ENCODE measurements at regions not wholly inside any gene's neighbourhood (a gene's known extent, or its start where the extent isn't known, plus 50 kb on each side); places are given as distances from the start of the nearest gene placed in this dataset.

- Histone ChIP-seq H3K27me3 (ENCODE audit: control insufficient read depth in 1 of 2, insufficient read depth in 2 of 2, low read length in 2 of 2) (no peaks in the 10 kb centered on the region), H3K9me3 (ENCODE audit: control insufficient read depth in 1 of 2, insufficient read depth in 1 of 2, low read length in 2 of 2) (no peaks in the 10 kb centered on the region), H3K4me1 (ENCODE audit: insufficient read depth, low read length) (no peaks in the 10 kb centered on the region), H3K4me3 (ENCODE audit: low read length) (no peak overlapping the region), H3K27ac (ENCODE audit: low read depth in 1 of 2, low read length in 2 of 2) (no peak overlapping the region), H3K36me3 (ENCODE audit: insufficient read depth, low read length) (no peaks in the 10 kb centered on the region)
- POLR2A ChIA-PET: no interaction called here
- Mint-ChIP-seq H3K27me3 (no peaks in the 10 kb centered on the region), H3K27ac (no peak overlapping the region), H3K9me3 (no peaks in the 10 kb centered on the region), H3K4me1 (ENCODE audit: low read depth) (no peaks in the 10 kb centered on the region), H3K36me3 (ENCODE audit: low read depth) (no peaks in the 10 kb centered on the region), H3K4me3 (no peak overlapping the region)
- no peak for TF ChIP-seq CTCF (IDR thresholded peaks at IDR 0.05)
- intact Hi-C loops (cut with DNase I, micrococcal nuclease): no loop called here
- CTCF ChIA-PET: no interaction called here
- DNase-seq (no peak), ATAC-seq (ENCODE audit: poor library complexity) (no peak)
Measured at GRCh38 chrX:69074726-69075125, 90.5 kb downstream of the PJA1 start.

GRCh38 chrX:69073721-69074120, 91.5 kb downstream of the PJA1 start:
- CTCF ChIA-PET: no interaction called here
- DNase-seq: no peak
- no peaks in the 10 kb centered on the region for H3K9me3 ChIP-seq (ENCODE audit: control insufficient read depth in 1 of 2, insufficient read depth in 1 of 2, low read length in 2 of 2)
- H3K36me3 ChIP-seq (ENCODE audit: insufficient read depth, low read length): no peaks in the 10 kb centered on the region
- intact Hi-C loops (cut with DNase I, micrococcal nuclease): no loop called here
- H3K9me3 Mint-ChIP-seq: no peaks in the 10 kb centered on the region
- POLR2A ChIA-PET: no interaction called here
- H3K4me1 ChIP-seq (ENCODE audit: insufficient read depth, low read length): no peaks in the 10 kb centered on the region
- H3K27ac Mint-ChIP-seq: no peak overlapping the region
- no peaks in the 10 kb centered on the region for H3K27me3 Mint-ChIP-seq
- H3K27ac ChIP-seq (ENCODE audit: low read depth in 1 of 2, low read length in 2 of 2): no peak overlapping the region
- H3K4me3 ChIP-seq (ENCODE audit: low read length): no peak overlapping the region
- no peaks in the 10 kb centered on the region for H3K4me1 Mint-ChIP-seq (ENCODE audit: low read depth)
- no peak for ATAC-seq (ENCODE audit: poor library complexity)
- TF ChIP-seq CTCF (IDR thresholded peaks at IDR 0.05): no peak
- no peak overlapping the region for H3K4me3 Mint-ChIP-seq
- H3K27me3 ChIP-seq (ENCODE audit: control insufficient read depth in 1 of 2, insufficient read depth in 2 of 2, low read length in 2 of 2): no peaks in the 10 kb centered on the region
- H3K36me3 Mint-ChIP-seq (ENCODE audit: low read depth): no peaks in the 10 kb centered on the region

- no peak overlapping the region for H3K27ac Mint-ChIP-seq
Measured at GRCh38 chrX:69073241-69073640, 92.0 kb downstream of the PJA1 start.

More at GRCh38 chrX:69073241-69073640, 92.0 kb downstream of the PJA1 start:
- no peak overlapping the region for H3K4me3 ChIP-seq (ENCODE audit: low read length)
- H3K9me3 ChIP-seq (ENCODE audit: control insufficient read depth in 1 of 2, insufficient read depth in 1 of 2, low read length in 2 of 2): no peaks in the 10 kb centered on the region
- ChIA-PET CTCF (no interaction called here), POLR2A (no interaction called here)
- no peaks in the 10 kb centered on the region for H3K4me1 ChIP-seq (ENCODE audit: insufficient read depth, low read length)
- intact Hi-C loops (cut with DNase I, micrococcal nuclease): no loop called here
- H3K27me3 ChIP-seq (ENCODE audit: control insufficient read depth in 1 of 2, insufficient read depth in 2 of 2, low read length in 2 of 2): no peaks in the 10 kb centered on the region
- no peak overlapping the region for H3K27ac ChIP-seq (ENCODE audit: low read depth in 1 of 2, low read length in 2 of 2)
- Mint-ChIP-seq H3K27me3 (no peaks in the 10 kb centered on the region), H3K36me3 (ENCODE audit: low read depth) (no peaks in the 10 kb centered on the region), H3K4me3 (no peak overlapping the region), H3K4me1 (ENCODE audit: low read depth) (no peaks in the 10 kb centered on the region), H3K9me3 (no peaks in the 10 kb centered on the region)
- DNase-seq: no peak
- no peaks in the 10 kb centered on the region for H3K36me3 ChIP-seq (ENCODE audit: insufficient read depth, low read length)
- ATAC-seq (ENCODE audit: poor library complexity): no peak
- TF ChIP-seq CTCF (IDR thresholded peaks at IDR 0.05): no peak
